Left cardiac atrium (tissue), 4 donors: ENCODE measurements at regions not wholly inside any gene's neighbourhood (a gene's known extent, or its start where the extent isn't known, plus 50 kb on each side); places are given as distances from the start of the nearest gene placed in this dataset.
"Not testable (repeated sequence)": the region's sequence is repeated elsewhere in the genome, so short reads cannot be mapped to it uniquely, and the experiment has no call there.

Source experiments
- ATAC-seq, 2 donors: fragments of 200-7000 bp; cut with Tn5 transposase; one replicate each; pipeline ENCODE4 v1.9.1; 2020; ENCODE audit warnings: mild to moderate bottlenecking in 2 of 2, moderate library complexity in 2 of 2
- DNase-seq: peaks from one replicate; pipeline ENCODE4 v3.0.0-alpha.2; 2020
- intact Hi-C, 2 donors: fragments of 100-400 bp; cut with DNase I; formaldehyde crosslinking; loops; one replicate each; pipeline versions ENCODE4 v1.14.1 to v1.15.1; 2022 to 2023
- donor health status: DM: no; HTN: yes; CAD: no.
- donor health status: DM: no; HTN: yes; CAD: no; lungs with severe emphysema.
- donor health status: DM: yes; HTN: yes; CAD: no.
- donor health status: Dilated cardiomyopathy.

DNA sequence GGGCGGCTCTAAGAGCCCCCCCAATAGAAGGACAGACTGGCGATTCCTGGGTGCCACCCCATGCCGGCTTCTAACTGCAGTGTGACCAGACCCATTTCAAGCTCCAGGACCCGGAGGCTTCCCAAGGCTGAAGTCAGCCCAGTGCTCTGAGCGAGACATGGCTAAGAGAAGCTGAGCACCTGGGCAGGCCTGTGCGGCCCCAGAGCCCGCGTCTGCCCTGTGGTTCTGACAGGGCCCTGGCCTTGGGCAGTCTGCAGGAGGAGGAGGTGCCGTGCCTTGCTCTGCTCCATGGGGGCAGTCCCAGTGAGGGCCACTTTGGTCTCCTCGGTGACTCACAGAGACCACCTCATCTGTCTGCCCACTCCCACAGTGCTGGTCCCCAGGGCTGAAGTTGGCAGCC lies 1314.2 kb downstream of the BRD1 start:
- DNase-seq: no peak
- intact Hi-C loops: no loop called here
- no peak for ATAC-seq

DNA sequence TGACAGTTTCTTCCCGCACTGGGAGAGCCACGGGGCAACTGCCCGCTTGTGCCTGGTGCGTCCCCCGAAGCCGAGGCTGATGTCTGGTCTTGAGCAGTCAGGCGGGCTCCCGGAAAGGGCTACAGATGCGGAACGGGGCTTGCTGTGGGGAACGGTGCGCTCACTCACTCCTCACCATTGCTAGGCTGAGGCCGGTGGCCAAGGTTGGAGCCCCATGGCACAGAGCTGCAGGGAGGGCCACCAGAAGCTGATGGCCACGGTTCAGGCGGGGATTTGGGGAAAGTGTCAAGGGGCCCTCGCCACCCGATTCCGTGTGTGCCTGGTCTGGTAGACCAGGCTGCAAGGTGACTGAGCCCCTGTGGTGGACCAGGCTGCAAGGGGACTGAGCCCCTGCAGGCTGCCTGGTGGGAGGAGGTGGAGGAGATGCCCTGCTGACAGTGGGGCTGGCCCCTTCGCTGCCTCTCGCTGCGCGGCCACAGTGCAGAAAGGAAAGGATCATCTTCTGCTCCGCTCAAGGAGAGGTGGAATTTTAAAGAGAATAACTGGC lies 1315.8 kb downstream of the BRD1 start:
- ATAC-seq (no peak), DNase-seq (no peak)
- intact Hi-C loops: no loop called here

DNA sequence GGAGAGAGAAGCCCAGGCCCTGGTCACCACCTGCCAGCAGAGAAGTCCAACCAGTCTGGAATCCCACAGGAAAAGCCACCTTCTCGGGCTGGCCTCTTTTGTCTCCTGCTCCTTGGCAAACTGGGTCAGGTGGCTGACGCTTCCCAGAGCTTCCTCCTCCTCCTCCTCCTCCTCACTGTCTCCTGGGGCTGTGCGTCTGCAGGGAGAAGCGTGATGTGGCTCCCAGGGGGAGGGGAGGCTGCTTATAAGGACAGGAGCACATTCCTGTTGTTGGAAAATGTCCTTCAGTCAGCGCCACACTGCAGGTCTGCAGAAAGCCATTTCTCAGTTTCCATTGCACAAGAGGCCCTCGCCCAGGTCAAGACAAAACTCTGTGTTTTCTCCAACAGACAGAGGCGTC lies 1316.5 kb downstream of the BRD1 start:
- DNase-seq: no peak
- no peak for ATAC-seq
- intact Hi-C loops: no loop called here

DNA sequence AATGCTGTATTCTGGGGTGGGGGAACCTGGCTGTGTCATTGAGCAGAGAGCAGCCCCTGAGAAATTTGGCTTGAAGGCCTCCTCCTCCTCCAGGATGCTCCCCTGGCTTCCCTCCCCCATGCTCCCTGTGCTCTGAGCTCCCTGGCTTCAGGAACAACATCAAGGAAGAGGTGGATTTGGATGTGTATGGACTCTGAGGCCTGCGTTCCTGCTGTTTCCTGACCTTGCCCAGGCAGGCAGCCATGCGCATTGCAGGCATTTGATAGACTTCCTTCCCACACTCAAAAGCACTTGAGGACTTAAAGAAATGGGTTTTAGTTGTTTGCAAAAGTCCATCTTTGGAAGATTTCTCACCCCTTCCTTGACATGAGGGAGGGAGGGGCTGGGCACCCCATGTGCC lies 1317.1 kb downstream of the BRD1 start:
- no peak for DNase-seq
- no peak for ATAC-seq

DNA sequence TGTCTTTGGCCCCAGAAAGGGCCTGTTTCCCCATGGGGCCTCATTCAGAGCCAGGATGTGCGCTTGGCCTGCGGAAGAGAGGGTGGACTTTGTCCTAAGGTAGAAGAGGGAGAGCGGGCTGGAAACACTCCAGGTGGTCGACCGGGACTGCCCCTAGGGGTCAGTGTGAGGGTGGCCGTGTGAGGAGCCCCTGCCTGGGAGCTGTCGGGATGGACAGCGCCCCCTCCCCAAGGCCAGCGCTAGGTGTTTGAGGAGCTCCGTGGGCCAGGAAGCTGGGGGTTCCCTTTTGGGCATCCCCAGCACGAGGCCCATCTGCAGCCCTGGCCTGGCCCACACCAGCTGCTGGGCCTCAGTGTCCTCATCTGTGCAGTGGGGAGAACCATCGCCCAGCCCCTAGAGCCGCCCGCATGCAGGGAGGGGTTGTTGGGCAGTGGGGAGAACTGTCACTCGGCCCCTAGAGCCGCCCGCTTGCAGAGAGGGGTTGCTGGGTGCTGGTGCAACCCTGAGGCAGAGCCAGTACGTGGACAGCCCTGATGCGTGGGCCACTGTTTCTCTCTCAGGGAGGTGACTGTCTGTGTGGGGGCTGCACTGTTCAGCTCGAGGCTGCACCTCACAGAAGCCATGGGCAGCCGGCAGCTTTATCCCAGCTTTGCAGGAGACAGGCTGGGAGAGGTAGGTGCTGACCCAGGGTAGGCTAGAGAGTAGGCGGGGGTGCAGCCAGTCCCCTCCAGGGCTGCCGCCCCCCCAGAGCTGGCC lies 1319.9 kb downstream of the BRD1 start:
- intact Hi-C loops: no loop called here
- DNase-seq: no peak

More for the DNA sequence above, 1317.1 kb downstream of the BRD1 start:
- intact Hi-C loops: no loop called here

DNA sequence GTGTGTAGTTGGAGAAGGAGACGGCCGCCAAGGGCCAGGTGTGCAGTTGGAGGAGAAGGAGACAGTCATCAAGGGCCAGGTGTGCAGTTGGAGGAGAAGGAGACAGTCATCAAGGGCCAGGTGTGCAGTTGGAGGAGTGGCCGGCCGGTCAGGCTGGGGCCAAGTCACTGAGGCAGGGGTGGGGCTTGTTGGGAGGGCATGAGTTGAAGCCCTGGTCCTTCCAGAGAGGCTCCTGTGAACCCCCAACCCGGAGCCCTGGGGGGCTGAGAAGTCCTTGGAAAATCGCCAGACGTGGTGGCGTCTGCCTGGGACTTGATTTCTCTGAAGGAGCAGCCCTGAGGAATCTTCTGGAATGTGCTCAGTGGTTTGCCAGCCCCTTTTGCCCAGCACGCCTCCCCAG lies 1320.5 kb downstream of the BRD1 start:
- DNase-seq (no peak), ATAC-seq (no peak)
- intact Hi-C loops: no loop called here

More for the DNA sequence above, 1319.9 kb downstream of the BRD1 start:
- no peak for ATAC-seq

DNA sequence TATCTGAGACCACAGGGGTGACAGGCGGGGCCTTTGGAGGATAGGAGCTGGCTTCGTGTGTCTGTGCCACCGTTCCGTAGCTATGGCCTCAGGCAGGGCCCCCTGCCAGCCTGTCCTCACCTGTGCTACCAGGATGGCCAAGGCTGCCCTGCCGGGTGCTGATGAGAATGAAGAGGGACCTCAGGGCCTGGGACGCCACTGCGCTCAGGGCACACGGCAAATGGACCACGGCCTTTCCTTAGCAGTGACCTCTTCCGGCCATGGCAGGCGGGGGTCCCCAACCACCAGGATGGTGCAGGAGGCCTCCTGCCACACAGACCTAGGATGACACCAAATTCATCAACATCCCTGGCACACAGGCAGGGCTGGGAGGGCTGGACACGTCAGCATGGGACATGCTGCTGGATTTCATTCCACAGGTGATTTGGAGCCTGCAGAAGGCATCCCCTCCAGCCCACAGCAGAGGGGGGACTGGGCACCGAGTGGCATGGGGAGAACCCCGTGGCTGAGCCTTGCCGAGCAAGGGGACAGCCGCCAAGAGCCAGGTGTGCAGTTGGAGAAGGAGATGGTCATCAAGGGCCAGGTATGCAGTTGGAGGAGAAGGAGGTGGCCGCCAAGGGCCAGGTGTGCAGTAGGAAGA lies 1321.0 kb downstream of the BRD1 start:
- DNase-seq (no peak), ATAC-seq (no peak)
- intact Hi-C loops: no loop called here

DNA sequence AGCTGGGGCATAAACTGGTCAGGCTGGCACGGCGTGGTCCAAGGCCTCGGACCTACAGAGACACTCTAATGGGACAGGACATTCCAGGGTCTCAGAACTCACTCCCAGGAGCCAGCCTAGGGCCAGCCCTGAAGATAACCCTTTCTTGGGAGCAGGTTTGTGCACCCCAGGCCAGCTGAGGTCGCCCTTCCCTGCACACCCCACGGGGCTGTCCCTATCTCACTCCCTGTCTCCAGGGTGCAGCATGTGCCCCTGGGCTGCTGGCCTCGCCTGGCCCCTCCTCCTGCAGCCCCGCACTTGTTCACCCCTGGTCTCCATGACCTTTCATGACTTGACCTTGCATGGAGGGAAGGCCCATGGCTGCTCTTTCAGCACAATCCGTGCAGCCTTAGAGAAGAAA lies 1321.8 kb downstream of the BRD1 start:
- ATAC-seq: no peak
- intact Hi-C loops: no loop called here
- no peak for DNase-seq

DNA sequence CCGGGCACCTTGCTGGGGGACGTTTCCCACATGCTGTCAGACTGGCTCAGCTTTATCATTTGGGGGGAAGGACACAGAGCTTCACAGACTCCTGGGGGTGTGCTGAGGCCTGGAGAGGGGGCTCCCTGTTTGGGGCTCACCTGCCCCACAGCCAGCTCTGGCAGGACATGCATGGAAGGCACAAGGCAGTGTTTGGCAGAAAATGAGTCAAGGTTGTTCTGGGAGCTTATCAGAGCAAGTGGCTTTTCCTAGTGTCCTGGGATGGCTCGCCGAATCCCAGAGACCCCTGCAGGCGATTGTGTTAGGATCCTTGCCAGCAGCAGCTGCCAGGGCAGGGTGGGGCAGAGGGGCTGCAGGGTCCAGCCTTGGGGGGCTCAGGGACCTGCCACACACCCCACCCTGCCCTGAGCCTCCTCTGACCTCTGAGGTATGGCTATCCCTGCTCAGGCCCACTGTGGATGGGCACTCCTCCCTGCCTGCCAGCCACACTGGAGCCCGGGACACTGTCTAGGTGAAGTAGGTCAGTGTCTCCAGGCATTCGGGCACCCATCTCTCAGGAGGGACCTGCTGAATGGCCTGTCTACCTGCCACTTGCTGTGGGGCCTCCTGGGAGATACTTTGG lies 1323.0 kb downstream of the BRD1 start:
- intact Hi-C loops: no loop called here

DNA sequence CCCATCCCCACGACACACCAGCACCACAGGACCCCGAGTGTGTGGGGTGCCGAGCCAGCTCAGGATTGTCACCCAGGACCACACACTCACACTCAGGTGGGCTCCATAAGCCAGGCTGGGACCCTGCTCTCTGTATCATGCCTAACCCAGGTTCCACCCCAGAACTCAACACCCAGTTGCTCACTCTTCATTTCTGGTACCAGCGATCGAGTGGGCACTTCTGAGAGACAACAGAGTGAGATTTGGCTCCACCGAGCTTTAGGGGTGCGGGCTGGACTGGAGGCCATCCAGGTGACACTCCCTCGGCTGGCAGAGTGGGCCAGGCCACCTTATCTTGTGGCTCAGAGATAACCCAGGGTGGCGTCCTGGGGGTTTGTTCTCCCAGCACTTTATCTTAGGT lies 1323.8 kb downstream of the BRD1 start:
- ATAC-seq (no peak), DNase-seq (no peak)
- intact Hi-C loops: no loop called here

More for the DNA sequence above, 1323.0 kb downstream of the BRD1 start:
- no peak for DNase-seq
- ATAC-seq: no peak

DNA sequence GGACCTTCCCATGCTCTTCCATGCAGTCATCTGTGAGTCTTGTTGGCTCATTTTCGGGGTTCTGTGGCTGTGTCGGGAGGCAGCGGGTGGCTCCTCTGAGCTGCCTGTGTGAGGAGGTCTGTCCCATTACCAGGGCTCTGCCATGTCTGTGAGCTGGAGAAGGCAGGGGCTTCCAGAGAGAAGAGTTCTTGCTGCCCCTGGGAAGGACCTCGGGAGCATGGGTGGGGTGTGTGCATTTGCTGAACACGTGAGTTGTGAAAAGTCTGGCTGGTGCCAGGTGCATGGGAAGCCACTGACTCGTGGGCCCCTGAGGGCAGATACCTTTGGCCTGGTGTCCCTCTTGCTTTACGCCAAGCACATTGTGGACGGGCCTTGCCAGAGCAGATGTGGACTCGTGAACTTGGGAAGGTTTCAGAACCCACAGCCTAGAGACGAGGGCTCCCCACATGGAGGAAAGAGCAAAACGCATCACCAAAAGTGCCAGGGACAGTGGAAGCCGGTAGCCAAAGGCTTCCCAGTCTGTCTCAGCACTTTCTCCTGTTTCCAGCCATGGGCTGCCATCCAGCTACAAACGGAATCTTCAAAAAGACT lies 1324.5 kb downstream of the BRD1 start:
- ATAC-seq (no peak), DNase-seq (no peak)

DNA sequence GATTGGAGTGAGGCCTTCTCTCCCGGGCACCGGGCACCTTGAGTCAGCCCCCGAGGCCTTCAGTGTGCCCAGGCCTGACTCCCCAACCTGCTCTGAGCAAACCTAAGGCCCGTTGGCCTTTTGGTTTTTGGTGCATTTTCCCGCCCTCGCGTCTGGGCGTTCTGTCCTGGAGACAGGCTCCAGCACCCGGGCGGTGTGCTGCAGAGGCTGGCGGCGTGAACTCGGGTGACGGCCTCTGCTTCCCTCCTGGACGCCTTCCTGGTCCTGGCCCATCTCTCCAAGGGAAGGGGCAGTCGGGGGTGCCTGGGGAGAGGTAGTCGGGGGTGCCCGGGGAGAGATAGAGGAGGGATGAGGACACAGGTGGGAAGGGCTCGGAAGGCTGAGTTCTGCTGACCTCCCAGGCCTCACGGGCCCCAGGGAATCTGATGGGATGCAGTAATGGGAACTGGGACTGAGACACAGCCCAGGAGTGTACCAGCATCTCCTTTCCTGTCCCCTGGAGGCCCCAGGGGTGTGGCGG lies 1326.4 kb downstream of the BRD1 start:
- no peak for ATAC-seq
- intact Hi-C loops: no loop called here
- DNase-seq: no peak

More for the DNA sequence above, 1324.5 kb downstream of the BRD1 start:
- intact Hi-C loops: no loop called here

DNA sequence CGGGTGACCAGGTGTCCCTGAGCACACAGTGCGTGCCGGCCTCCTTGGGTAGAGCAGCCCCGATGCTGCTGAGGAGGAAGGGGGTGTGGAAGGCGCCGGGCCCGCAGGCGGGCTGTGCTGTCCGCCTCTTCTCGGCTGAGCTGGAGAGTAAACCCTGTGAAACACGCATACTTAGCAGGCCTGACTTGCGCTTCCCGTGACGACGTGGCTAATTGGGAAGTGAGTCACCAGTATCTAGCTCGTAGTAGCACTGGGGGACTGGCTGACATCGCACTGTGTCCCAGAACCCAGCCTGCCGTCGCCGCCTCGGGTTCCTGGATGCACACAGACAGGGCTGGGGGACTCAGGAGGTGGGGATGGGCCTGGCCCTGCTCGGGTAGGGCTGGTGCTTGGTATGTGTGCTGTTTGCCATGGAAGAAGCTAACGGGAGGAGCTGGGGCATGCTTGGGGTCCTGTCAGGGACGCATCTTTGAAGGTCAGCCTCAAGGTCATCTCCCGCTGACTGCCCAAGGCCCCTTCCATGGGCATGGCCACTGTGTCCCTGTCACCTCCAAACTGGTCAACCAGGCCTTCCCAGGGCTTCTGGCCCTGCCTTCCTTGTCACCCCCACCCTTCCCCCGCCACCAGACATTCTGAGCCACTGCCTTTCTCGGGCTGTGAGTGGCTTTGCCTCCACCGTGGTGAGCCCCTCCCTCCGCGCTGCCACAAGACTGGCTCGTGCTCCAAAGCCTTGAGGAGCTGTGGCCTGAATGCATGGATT lies 1327.0 kb downstream of the BRD1 start:
- ATAC-seq (no peak), DNase-seq (no peak)
- intact Hi-C loops: no loop called here

DNA sequence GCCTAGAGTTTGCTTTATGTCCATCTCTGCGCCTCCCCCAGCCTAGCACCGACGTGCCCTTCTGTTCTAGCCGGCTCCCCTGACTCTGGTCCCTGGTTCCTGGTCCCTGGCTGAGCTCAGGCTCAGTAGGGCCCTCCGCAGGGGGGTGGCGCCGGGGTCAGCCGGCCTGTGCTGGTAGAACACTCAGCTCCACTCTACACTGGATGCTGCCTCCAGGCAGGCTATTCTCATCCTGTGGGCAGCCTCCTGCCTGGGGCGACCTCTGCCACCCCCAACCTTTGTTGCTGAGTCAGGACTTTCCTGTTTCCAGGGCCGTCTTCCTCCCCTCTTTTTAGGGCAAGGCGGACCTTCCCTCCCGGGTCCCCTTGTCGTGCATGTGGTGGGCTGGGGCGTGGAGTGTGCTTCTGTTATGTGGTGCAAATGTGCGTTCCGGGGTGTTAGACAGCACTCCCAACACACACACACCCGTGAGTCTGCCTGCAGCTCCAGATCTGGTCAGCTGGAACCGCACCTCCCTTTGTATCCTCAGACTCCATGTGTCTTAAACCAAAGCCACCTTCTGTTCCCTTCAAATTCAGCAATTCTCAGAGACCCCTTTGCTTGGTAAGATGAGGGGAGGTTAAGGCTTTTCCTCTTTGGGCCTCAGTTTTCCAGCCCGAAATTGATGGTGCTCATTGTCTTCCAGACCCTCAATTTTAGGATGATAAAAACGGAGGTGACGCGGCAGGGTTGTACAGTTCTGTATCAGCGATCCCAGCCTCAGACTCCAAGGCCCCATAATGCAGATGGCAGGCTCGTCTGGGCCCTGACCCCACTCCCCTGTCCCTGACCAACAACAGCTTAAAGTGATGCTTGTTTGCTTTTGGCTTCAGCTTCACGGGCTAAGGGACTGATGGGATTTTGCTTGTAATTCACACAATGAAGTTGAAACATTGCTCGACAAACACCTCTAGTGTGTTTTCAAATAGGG lies 1327.9 kb downstream of the BRD1 start:
- intact Hi-C loops: no loop called here
- DNase-seq (no peak), ATAC-seq (no peak)

DNA sequence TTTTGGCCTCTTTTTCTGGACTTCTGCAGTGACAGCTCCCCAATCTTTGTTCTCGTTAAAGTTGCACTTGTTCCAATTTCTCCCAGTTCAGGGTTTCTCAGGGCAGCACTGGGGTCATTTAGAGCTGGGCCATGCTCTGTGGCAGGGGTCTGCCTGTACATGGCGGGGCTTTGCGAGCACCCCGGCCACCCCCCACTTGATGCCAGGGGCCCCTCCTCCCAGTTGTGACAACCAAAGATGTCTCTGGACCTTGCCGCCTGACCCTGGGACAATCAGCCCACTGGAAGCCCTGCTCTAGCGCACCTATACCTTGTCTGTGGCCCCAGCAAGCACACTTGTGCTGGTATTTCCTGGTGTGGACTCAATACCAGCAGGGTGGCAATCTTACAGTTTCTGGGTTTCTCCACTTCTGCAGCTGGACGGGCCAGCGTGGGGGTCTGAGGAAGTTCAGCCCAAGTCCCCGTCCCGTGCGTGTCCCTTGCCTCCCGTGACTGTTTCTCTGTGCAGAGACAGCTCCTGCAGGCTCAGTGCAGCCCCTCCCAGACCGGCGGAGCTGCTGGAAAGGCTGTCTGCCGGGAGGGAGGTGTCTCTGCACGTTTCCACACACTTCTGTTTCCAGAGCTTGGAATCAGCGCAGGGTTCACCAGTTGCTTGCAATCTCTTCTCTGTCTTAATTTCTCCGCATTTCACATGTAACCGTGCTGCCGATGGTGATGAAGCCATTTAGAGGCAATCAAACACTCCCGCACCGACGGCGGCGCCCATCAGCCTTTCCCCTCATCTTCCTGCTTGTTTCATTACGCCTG lies 1328.9 kb downstream of the BRD1 start:
- DNase-seq (no peak), ATAC-seq (no peak)
- intact Hi-C loops: no loop called here

DNA sequence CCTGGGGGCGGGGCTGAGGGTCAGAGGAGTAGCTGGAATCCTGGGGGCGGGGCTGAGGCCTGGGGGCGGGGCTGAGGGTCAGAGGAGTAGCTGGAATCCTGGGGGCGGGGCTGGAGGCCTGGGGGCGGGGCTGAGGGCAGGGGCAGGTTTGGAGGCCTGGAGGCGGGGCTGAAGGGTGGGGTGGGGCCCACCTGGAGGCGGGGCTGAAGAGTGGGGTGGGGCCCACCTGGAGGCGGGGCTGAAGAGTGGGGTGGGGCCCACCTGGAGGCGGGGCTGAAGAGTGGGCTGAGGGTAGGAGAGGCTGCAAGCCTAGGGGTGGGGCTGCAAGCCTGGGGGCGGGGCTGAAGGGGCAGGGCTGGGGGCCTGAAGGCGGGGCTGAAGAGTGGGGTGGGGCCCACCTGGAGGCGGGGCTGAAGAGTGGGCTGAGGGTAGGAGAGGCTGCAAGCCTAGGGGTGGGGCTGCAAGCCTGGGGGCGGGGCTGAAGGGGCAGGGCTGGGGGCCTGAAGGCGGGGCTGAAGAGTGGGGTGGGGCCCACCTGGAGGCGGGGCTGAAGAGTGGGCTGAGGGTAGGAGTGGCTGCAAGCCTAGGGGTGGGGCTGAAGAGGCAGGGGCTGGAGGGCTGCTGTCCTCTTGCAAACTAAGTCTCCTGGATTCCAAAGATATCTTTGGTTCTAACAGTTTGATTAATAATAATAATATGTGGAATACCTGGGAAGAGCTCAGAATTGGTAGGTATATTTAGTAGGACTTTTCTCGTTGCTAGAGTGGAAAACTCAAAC lies 1329.7 kb downstream of the BRD1 start:
- ATAC-seq, intact Hi-C loops, DNase-seq: not testable (repeated sequence)
